HG02852 (cell line): ENCODE measurements at regions not wholly inside any gene's neighbourhood (a gene's known extent, or its start where the extent isn't known, plus 50 kb on each side); places are given as distances from the start of the nearest gene placed in this dataset.

Source experiments
- ATAC-seq: cut with Tn5 transposase; IDR thresholded peaks from one replicate; pipeline ENCODE4 v1.9.1; 2021; ENCODE audit warnings: mild to moderate bottlenecking, moderate library complexity; ENCODE audit not compliant: unreplicated experiment

- ATAC-seq, result no peak
These were observed 84.8 kb upstream of the SOX4 start for GRCh38 chr6:21508753-21509152.

DNA sequence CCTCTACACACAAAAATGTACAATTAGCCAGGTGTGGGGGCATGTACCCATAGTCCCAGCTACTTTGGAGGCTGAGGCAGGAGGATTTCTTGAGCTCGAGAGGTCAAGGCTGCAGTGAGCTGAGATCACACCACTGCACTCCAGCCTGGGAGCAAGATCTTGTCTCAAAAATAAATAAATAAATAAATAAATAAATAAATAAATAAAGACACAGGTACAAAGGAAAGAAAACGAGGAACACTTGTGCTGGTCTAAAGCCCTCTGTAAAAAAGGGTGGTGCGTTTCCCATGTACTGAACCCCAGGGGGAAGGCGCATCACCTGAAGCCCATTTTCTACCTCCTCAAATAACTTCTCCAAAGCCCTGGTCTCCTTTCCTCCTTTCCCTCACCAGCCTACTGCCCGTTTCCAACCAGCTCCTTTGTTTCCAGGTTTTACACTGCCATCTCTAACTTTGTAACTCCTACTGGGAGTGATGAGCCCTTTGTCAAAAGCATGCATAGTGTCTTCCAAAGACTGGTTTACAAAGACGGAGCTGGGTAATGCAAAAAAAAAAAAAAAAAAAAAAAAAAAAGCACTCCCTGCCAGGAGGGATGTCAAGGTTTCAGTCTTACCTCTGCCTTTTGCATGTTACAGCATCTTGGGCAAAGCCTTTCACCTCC is 81.5 kb upstream of the SOX4 start:
- no peak for ATAC-seq

GRCh38 chr6:21514288-21514687 is 79.3 kb upstream of the SOX4 start:
- ATAC-seq, result no peak

DNA sequence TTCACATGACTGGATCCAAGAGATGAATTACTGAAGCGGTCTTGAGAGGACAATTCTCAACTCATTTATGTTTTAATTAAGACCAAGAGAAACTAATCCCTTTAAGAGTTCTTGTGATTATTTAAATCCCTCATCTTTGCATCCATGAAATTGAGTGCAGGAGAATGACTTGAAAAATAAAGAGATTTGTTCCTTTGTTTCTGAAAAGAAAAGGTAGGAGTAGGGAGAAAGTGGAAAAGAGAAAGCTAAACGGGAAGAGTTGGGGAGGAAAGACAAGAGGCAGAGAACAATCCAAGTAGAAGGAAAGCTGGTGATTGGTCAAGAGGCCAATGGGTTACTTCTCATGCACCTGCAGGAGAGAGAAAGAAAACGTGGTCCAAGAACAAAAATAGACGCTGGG is 75.2 kb upstream of the SOX4 start:
- ATAC-seq, result no peak

GRCh38 chr6:21519642-21520041 is 73.9 kb upstream of the SOX4 start:
- ATAC-seq, result no peak

- ATAC-seq, result no peak
These were observed 72.3 kb upstream of the SOX4 start for GRCh38 chr6:21521276-21521675.

- no peak for ATAC-seq
These were observed 71.3 kb upstream of the SOX4 start for GRCh38 chr6:21522143-21522747.

- ATAC-seq, result no peak
These were observed 70.6 kb upstream of the SOX4 start for GRCh38 chr6:21522797-21523456.

- ATAC-seq, result no peak
These were observed 69.9 kb upstream of the SOX4 start for GRCh38 chr6:21523652-21524051.

GRCh38 chr6:21524201-21524600 is 69.3 kb upstream of the SOX4 start:
- no peak for ATAC-seq

DNA sequence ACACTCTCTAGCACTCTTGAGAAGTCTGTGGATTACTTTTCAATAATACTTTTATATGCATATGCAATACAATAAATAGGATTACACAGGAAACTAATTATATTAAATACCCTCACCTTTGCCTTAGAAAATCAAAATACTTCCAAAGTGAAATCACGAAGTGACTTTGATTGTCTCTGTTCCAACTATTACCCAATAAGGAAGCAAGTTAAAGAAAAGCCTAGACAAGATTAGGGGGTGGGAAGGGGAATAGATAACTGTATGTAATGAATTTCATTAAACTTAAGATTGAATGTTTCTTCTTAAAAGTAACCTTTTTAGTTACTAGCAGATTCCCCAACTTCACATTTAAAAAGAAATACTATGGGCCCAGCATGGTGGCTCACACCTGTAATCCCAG is 66.6 kb upstream of the SOX4 start:
- no peak for ATAC-seq

GRCh38 chr6:21527731-21528130 is 65.8 kb upstream of the SOX4 start:
- ATAC-seq, result no peak

GRCh38 chr6:21529431-21529830 is 64.1 kb upstream of the SOX4 start:
- ATAC-seq, result no peak

DNA sequence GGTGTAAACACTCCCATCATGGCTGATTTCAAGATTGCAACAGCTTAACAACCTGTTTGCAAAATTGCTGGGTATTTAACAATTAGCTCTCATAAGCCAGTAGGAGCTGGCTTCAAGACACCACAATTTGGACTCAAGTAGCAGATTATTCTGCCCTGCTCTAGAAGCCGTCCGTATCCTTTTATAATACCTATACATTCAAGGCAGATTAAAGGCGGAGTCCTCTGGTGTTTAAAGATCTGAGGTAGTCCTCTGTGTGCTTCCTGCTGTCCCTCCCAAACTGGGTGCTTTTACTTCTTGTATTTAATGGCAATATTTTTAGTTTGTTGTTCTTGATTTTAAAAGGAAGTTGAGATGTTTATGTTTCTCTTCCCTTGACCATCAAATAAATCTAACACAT is 62.2 kb upstream of the SOX4 start:
- no peak for ATAC-seq

GRCh38 chr6:21533678-21534077 is 59.9 kb upstream of the SOX4 start:
- no peak for ATAC-seq

GRCh38 chr6:21536280-21536766 is 57.2 kb upstream of the SOX4 start:
- no peak for ATAC-seq

- no peak for ATAC-seq
These were observed 55.9 kb upstream of the SOX4 start for GRCh38 chr6:21537637-21538036.

DNA sequence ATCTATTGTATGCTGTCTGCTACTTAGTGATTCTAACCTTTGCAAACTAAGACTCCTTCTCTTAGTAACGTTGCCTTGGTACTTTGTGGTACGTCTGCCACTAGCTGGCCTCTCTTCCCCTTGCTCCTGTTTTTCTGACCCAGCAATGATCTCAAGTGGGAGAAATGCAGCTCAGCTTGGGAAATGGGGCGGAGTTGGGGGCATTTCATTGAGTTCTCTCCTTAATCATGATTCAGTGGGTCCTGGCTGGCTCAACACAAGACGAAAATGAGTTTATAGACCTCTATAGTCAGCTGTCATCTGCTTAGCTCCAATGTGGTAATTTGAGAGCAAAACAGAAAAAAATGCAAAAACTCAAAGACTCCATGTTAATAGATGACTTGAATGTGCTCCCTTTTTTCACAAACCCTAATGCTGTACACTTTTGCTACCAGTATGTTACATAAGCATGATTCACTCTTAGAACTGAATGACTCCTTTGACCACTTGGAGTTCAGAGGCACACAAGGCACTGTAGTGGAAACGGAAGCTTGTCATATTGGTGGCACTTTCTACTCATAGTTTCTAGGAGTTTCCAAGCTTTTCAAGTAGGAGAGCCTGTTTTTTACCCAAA is 55.3 kb upstream of the SOX4 start:
- no peak for ATAC-seq

DNA sequence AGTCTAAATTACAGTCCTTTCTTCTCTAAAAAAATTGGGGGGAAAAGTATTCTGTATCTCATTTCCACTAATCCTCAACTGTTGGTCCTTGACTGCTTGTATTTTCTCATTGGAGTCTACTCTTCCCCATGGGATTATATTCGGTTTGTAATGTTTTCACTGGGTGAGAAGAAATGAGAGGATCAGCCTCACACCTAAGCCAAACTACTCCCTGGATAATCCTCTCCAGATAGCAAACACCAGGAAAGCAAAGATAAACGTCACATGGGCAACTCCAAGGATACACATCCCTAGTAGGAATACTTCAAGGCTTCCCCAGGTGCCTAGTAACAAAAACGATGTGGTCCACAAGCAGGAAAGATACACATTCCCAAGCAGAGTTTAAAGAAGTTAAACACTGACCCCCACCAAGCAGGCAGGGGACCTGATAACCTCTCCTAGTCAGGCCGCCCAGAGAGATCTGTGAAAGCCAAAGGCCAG is 53.9 kb upstream of the SOX4 start:
- no peak for ATAC-seq
